LNCAP (cell line): ENCODE measurements at regions not wholly inside any gene's neighbourhood (a gene's known extent, or its start where the extent isn't known, plus 50 kb on each side); places are given as distances from the start of the nearest gene placed in this dataset.

Experiments
- CTCF ChIP-seq: fragments of 450-650 bp; IDR thresholded peaks from 2 replicates; pipeline ENCODE4 v1.5.1; 2017; ENCODE audit warnings: mild to moderate bottlenecking

DNA sequence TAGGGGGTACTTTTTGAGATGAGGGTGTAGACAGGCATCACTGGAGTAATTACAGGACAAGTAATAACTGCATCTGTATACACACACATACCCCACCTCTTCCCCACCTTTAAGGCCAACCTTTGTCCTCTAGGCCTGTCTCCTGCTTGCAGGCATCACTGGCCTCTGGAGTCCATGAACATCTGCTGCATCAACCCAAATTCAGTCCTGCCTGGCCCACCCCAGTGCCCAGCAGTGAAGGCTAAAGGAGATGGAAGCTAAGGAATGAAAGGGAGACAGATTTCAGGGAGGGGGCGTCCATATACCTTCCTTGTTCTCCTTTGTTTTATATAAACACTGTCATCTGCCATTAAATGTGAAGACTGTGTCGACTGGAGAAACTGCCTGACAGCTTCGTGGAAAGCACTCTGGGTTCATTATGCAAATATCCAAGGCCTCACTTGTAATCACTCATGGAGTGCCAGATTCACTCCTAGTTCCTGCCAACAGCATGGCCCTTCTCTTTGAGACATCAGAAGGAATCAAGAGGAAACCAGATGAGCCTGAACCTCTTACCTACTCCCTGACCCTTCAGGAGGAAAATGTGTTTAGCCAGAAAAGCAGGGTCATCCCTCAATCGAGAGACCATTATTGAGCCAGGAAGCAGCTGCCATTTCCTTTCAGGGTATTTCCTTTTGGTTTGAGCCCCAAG, 64.4 kb downstream of the SERPINA3 start:
- no peak for TF ChIP-seq CTCF

DNA sequence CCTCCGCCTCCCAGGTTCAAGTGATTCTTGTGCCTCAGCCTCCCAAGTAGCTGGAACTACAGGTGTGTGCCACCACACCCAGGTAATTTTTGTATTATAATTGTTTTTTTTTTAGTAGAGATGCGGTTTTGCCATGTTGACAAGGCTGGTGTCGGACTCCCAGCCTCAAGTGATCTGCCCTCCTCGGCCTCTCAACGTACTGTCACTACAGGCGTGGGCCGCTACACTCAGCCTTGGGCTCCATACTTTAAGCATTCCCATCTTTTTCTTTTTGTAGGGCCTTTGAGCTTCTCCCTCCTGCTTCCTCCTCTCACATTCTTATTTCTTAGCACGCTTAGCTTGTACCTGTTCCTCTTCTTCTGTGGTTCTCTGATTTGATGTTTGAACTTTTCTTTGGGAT, 62.8 kb downstream of the SERPINA3 start:
- TF ChIP-seq CTCF, result no peak

- no peak for TF ChIP-seq CTCF
Observed at GRCh38 chr14:94673781-94674231, 61.6 kb downstream of the SERPINA3 start.
